GM23248 (cell line): ENCODE measurements at regions not wholly inside any gene's neighbourhood (a gene's known extent, or its start where the extent isn't known, plus 50 kb on each side); places are given as distances from the start of the nearest gene placed in this dataset.

ENCODE experiments used
- EZH2 ChIP-seq: fragments of 200-600 bp; sonication (generic); IDR thresholded peaks from 2 replicates; pipeline ENCODE4 v1.6.1; 2018; ENCODE audit warnings: antibody characterized with exemption, mild to moderate bottlenecking; ENCODE audit not compliant: insufficient read depth, poor library complexity, severe bottlenecking
- EZH2phosphoT487 ChIP-seq: fragments of 200-600 bp; sonication (generic); IDR thresholded peaks from 2 replicates; pipeline ENCODE4 v1.6.1; 2018; ENCODE audit warnings: antibody characterized with exemption, moderate library complexity, mild to moderate bottlenecking, low read depth; ENCODE audit not compliant: insufficient read depth

DNA sequence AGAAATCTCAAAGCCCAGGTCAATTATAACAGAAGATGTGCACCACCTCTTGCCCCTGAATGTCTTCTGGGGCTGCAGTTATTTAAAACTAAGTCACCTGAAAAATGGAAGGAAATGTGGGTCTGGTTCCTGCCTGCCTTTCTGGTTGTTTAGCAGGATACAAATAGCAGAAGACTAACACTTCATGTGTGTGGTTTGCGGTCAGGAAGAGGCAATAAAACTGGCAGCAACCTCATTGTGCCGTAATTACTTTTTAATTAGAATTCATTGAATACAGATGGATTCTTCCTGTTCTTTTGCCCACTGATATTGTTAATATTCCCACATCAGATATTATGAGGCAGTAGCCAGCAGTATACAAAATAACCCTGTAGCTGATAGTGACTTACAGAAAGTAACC lies 345.7 kb downstream of the ZNF326 start:
- TF ChIP-seq EZH2 (no peak), EZH2phosphoT487 (no peak)
